Loucy (cell line): ENCODE measurements at regions not wholly inside any gene's neighbourhood (a gene's known extent, or its start where the extent isn't known, plus 50 kb on each side); places are given as distances from the start of the nearest gene placed in this dataset.

Experiments
- EZH2phosphoT487 ChIP-seq: fragments of 200-600 bp; IDR thresholded peaks from 2 replicates; pipeline ENCODE4 v1.6.1; 2018; ENCODE audit warnings: antibody characterized with exemption, mild to moderate bottlenecking, moderate library complexity, borderline replicate concordance
- TF ChIP-seq, protein P1 (sequence below): fragments of 200-600 bp; sonication (generic); conservative IDR thresholded peaks from 2 replicates; pipeline ENCODE4 v1.5.1; 2014; ENCODE audit warnings: mild to moderate bottlenecking, antibody characterized with exemption, low read length

DNA sequence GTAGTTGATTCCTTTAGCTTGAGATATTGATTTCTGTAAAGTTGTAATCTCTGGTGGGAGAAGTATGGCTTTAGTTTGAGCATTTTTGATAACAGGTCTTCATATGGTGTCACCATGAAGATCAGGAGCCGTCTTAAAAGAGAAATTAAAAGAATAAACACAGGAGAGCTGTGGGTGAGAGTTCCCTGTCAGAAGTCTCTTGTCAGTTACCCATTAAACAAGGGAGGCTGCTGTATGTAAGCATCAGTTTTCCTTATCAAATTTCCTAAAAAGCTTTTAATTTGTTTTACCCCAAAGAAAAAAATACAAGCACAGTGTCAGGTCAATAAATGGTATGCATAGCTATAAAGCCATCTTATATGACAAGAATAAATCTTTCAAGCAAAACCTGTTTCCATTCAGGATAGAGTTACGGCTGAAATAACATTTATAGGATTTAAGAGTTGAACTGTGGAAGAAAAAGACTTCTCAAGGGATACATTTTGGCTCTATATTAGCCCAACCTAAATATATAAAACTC is 767.5 kb downstream of the JRKL start:
- TF ChIP-seq, protein P1, sequence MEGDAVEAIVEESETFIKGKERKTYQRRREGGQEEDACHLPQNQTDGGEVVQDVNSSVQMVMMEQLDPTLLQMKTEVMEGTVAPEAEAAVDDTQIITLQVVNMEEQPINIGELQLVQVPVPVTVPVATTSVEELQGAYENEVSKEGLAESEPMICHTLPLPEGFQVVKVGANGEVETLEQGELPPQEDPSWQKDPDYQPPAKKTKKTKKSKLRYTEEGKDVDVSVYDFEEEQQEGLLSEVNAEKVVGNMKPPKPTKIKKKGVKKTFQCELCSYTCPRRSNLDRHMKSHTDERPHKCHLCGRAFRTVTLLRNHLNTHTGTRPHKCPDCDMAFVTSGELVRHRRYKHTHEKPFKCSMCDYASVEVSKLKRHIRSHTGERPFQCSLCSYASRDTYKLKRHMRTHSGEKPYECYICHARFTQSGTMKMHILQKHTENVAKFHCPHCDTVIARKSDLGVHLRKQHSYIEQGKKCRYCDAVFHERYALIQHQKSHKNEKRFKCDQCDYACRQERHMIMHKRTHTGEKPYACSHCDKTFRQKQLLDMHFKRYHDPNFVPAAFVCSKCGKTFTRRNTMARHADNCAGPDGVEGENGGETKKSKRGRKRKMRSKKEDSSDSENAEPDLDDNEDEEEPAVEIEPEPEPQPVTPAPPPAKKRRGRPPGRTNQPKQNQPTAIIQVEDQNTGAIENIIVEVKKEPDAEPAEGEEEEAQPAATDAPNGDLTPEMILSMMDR, result no peak
- no peak for TF ChIP-seq EZH2phosphoT487
